Hematopoietic multipotent progenitor cell treated with erythropoietin and hydrocortisone succinate and interleukin-3 and kit ligand, for 6 days (in vitro differentiated cells): ENCODE measurements at regions not wholly inside any gene's neighbourhood (a gene's known extent, or its start where the extent isn't known, plus 50 kb on each side); places are given as distances from the start of the nearest gene placed in this dataset.
"Not testable (repeated sequence)": the region's sequence is repeated elsewhere in the genome, so short reads cannot be mapped to it uniquely, and the experiment has no call there.

Experiments
- DNase-seq: peaks from one replicate; pipeline ENCODE4 v3.0.0-alpha.2; 2015

DNA sequence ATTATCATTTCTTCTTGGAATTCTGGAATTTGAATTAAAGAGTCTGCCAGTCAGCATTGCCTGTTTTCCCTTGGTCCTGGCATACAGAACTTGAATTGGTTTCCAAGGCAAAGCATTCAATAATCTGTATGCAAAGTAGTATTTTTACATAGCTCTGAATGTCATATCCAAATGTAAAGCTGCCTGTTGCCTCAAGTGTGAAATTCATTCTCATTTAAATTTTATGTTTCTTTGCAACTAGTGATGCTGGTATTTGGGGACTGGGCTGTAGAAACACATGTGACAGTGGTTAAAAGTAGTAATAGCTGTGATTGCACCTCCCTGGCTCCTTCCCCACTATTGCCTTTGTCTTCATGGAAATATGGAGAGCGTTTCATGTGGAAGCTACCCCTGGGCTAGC lies 743.9 kb upstream of the GOLIM4 start:
- DNase-seq, result no peak

DNA sequence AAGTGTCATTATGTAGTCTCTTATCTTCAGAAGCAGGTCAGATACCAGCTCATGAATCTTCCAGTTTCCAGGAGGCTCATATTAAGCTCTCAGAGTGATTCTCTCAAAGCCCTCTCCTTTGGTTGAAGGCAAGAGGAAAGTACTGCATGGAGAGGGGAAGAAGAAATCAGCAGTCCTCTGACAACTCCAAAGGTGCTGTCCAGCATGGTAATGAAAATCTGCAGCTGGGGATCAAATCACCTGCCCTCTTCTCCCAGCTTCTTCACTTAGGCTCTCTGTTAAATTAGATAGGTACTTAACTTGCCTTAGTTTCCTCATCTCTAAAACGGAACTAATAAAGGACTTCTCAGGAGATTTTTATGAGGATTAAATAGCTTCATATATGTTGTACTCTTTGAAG lies 738.8 kb upstream of the GOLIM4 start:
- DNase-seq, result no peak

DNA sequence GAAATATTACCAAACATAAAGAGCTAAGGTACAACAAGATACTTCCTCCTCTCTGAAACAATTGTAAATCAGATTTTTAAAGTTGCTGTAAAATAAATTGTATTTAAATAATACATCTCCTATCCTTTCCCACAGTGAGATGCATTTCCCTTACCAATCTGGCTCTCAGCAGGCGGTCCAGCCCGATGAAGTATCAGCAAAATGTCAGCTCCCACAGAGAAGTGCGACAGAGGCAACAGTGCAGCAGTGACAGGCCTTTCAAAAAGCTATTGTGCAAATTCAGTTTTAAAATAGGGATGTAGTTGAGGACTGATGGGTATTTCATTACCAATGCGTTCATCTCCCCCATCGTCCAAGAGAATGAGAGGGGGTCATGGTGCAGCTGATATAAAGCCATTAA lies 733.2 kb upstream of the GOLIM4 start:
- DNase-seq, result no peak

DNA sequence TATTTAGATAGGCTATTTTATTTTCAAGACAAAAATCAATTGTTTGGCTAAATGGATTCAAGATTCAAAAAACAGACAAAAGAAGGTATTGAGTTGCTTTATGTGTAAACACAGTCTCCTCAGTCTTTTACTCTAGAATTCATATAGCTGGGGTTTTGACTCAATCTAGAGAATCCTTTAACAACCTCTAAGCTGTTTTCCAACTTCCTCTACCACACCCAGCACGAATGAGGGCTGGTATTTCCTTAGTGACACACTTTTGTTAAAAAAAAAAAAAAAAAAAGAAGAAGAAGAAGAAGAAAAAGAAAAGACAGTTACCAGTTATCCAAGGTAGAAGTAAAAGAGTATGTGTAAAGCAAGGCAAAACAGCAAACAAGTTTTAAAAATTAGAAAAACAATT lies 732.8 kb upstream of the GOLIM4 start:
- DNase-seq, result no peak

DNA sequence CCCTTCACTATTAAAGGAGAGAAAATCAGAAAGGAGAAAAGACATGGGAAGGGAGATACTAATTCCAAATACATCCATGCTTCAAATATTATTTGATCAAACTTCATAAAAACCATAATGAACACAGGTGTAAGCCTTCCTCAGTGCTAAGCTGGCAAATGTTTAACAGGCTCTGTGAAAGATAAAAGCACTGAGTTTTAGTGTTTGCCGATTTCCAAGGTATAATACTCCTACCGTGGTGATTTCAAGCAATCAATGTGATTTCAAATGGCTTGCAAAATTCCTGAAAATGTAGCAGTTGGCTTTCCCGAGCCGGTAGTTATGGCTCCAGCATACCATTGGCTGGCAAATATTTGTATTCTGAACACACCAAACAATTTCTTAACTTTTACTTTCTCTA lies 732.3 kb upstream of the GOLIM4 start:
- DNase-seq, result no peak

DNA sequence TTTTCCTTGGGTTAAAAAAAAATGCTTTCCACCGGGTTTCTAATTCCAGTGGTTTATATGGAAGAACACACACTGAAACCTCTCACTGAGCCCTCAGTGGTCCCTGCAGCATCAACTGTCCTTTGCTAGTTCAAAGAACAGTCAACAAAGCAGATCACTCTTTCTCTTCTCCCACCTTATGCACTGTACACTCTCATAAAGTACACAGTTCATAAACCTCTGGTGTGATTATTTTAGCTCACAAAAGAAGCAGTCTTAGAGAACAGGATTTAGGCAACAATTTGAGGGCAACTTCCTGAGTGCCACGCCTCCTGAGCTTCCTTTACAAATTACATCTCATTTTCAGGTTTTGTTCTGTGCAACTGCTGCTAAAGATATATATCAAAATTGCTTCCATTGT lies 728.4 kb upstream of the GOLIM4 start:
- DNase-seq, result peak; percentile 8

DNA sequence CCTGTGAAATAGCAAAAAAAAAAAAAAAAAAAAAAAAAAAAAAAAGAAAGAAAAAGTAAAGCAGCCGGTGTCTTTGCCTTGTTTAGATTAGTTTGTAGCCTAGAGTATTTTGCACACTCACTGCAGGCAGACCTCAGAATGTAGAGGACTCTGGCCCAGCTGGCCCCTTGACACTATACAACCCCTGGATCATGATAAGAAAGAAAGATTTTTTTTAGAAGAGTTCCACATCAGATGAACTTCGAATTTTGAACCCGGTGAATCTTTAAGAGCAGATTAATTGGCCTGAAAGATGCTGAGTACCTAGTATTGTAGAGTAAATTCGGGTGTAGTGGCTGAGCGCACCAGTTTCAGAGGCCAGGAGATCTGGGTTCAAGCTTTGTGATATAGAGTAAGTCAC lies 727.7 kb upstream of the GOLIM4 start:
- DNase-seq, result no peak

DNA sequence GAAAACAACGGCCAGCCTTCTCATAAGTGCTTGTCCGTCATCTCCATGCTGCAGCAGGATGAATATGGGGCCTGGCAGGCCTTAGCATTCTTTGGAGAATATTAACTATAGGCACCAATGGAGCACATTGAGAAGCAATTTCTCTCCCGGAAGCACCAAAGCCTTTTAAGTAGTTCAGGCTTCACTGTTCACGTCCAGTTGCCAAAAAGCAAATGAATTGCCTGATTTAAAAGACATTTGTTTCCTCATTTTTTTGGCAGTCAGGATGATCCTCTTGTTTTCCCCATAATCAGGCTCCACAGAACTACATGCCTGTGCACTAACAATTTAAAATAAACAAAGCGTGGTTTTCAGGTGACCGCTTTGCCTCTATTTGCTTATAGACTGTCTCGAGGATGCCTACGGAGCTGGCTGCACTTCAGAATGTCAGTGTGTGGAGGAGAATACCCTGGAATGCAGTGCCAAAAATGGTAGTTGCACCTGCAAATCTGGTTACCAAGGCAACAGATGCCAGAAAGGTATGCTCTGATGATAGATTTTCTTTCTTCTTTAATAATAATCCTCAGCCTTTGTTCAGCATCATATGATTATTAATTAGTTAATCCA lies 725.2 kb upstream of the GOLIM4 start:
- no peak for DNase-seq

DNA sequence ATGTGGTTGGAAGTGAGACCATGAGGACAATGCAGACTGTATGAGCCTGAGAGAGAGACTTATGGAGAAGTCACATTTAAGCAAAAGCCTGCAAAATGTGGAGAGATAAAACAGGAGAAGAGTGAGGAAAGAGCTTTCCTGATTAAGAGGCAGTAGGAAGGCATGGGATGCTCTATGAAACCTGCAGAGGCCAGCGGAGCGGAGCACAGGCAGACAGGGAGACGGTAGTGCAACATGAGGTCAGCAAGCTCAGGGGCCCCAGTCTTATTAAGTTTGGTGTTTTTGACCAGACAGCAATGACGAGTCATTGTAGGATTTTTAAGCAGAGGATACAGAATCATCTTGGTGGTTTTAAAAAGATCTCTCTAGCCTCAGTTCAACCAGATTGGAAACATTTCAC lies 721.5 kb upstream of the GOLIM4 start:
- no peak for DNase-seq

DNA sequence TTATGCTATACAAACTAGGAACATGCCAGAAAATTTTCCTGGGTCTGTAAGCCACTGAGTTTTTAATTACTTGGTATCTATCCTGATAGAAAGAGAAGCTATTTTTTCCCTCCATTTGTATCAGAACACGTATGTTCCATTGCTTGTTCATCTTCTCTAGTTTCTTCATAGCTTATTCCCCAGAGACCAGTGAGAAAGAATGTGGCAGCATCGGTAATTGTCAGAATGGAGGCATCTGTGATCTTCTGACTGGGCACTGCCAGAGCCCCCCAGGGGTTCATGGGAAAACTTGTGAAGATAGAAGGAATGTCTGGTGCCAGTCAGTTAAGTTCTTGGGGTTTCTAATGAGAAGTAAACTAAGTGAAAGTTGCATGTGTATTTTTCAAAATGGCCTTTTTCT lies 720.2 kb upstream of the GOLIM4 start:
- DNase-seq, result no peak

DNA sequence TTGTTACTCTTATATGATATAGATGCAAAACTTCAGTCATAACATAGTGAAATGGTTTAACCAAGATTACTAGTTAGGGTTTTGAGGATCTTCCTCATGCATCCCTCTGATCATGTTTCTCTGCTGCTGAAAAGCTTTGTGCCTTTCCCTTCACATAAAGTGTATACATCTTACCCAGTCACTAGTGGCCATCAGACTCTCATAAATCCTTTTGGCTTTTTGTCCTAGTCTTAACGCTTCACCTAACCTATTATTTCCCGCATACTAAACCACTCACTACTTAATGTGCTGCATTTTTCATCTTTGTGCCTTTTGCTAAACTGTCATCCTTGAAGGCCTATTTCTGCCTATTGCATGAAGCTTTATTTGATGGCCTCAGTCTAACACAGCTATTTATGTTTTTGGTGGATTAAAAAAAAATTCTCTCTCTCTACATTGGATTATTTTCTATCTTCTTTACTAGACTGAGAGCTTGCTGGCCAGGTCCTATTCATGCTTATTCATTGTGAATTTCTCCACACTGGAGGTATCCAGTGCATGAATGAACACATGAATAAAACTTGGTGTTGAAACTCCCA lies 717.6 kb upstream of the GOLIM4 start:
- DNase-seq, result no peak

DNA sequence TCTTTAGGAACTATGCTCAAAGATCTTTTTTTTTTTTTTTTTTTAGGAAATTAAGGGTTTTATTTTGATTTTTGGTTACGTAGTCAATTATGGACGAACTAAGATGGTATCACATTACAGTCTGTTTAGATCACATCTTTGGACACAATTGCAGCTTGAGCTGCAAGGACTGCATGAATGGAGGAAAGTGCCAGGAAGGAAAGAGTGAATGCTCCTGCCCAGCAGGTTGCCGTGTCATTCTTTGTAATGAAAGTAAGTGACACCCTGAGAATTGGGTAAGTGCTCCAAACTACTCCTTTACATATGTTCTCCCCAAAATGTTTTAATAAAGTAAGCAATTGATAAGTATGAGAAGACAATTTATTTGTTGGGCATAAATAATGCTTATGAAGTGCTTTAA lies 716.5 kb upstream of the GOLIM4 start:
- no peak for DNase-seq

DNA sequence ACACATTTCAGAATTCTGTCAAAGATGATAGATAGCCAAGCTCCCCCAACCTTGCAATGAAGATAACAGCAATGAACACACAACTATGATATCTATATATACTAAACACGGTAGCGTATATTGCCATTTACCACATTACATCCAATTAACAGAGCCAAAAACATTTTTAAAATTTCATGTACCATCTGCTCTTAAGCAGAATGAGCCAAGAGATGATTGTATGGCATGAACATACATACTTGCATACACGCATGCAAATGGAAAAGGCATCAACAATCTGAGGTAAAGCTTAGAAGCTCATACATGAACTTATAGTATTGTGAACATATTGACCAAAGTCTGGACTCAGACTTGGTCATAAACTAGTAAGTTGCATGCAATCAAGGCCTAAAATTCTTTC lies 712.9 kb upstream of the GOLIM4 start:
- no peak for DNase-seq

DNA sequence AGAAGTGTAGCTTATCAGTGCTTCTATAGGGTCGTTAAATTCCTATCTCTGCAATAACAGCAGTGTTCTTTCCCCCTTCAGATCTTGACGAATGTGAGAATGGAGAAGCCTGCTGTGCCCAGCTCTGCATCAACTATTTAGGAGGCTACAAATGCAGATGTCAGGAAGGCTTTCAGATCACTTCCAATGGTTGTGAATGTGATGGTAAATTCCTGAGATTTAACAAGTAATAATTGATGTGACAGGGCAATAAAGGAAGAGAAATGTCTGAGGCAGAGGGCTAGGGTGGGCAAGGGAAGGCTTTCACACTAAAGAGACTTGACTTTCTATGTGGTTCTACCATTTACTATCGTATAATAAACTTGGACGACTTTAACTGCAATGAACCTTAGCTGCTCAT lies 711.7 kb upstream of the GOLIM4 start:
- DNase-seq, result no peak

DNA sequence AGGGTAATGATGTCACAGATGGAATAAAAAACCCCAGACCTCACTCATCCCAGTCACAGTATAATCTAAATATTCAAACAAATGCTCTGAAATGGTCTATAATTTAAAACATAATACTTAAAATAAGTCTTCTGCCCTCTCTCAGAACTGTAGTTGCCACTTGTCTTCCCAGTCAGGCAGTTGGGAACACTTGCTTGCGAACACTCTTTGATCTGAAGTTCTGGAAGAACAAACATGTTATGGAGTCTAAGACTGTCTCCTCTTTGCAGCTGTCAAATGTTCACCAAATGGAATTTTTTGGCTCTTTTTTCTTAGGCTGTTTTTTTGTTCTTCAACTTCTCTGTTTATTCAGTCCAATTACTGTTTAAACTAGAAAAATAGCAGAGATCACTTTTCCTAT lies 711.1 kb upstream of the GOLIM4 start:
- DNase-seq, result no peak

DNA sequence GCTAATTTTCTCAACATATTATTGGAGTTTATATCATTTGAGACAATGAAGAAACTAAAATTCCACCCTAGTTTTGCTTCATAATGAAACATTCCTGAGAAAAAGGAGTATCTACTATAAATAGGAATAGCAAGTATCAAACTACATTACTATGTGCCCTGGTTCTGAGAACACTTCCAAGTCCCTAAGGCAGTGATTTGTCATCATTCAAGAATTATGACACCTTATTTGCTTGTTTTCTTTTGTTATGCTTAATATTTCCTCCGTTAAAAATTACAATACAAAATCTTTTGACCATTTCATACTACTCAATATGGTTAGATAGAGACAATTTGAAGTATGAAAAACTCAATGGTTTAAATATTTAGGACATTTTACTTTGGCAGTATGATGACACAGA lies 707.8 kb upstream of the GOLIM4 start:
- no peak for DNase-seq

DNA sequence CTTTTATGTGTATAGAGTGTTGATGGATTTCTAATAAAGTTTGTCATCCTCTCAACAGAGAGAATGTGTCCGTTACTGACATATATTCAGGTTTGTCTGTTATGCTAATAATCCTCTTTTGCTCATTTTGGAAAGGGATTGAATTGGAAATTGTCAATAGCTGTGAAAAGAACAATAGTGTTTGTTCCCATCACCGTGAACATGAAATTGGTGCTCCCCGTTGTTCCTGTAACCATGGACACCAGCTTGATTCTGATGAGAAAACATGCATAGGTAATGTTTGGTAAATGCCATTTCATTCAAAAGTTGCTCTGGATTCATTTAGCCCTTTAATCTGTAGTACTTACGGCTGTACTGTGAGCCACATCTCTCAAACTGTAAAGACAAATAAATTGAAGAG lies 707.0 kb upstream of the GOLIM4 start:
- DNase-seq, result no peak

DNA sequence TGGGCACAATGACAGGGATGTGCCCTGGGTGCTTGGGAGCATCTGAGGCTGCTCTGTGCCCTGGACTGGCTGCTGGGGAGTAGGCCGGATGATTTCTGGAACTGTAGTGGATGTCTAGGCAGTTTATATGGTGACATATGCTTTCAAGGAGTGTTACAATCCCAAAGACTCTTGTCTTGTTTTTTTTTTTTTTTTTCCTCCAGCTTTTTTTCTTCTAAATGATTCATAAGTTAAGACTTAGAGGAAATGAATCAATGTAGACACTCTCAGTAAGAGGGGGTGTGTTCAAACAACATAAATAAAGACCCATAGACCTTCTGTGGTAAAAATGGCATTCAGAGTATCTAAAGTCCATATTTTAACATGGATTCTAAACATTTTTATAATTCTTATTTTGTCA lies 706.1 kb upstream of the GOLIM4 start:
- no peak for DNase-seq

DNA sequence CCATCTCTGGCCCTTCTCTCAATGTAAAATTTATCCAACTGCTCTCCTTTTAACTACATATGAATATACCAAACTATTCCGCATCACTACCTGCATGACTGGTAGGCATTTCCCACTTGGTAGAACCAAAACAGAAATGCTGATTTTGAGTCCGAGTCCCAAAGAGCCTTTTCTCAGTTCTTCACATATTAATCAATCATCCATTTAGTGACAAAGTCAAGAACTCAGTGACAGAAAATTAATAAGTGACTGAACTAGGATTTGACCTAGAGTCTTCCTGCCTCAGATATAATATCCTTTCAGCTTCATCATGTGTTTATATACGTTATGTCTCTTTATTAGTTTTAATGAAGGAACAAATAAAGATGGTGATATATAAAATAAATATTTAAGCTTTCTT lies 700.6 kb upstream of the GOLIM4 start:
- no peak for DNase-seq

DNA sequence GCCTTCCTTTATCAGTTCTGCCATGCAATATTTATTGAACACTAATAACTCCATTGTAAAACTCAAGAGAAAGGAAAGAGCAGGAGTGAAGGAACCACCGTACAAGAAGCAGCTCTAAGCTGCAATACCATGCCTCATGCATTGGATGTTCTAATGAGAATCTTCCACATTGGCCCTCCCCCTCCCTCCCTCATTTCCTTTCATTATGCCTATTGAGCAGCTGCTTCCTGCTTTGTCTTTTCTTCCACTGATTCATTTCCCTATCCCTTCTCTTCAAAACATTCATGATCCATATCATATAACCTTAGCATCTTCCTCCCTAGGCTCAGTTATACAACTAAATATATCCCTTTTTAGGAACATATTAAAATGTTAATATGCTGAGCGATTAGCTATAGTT lies 698.7 kb upstream of the GOLIM4 start:
- no peak for DNase-seq

DNA sequence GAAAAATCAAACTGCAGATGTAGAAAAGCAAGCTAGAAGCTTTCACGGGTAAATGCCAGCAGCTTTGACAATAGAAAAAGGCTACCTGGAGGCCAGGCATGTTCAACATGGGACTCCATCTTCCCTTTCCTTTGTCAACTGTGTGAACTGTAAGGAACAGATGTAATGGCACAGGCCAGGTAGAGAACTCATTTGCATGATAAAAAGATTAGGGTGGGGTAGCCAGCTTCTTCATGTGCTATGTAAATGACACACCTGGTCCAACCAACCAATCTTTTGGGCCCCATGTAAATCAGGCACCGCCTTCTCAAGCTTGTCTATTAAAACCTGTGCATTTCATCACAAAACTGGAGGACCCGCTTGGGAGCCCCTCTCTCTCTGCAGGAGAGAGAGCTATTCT lies 686.5 kb upstream of the GOLIM4 start:
- no peak for DNase-seq

DNA sequence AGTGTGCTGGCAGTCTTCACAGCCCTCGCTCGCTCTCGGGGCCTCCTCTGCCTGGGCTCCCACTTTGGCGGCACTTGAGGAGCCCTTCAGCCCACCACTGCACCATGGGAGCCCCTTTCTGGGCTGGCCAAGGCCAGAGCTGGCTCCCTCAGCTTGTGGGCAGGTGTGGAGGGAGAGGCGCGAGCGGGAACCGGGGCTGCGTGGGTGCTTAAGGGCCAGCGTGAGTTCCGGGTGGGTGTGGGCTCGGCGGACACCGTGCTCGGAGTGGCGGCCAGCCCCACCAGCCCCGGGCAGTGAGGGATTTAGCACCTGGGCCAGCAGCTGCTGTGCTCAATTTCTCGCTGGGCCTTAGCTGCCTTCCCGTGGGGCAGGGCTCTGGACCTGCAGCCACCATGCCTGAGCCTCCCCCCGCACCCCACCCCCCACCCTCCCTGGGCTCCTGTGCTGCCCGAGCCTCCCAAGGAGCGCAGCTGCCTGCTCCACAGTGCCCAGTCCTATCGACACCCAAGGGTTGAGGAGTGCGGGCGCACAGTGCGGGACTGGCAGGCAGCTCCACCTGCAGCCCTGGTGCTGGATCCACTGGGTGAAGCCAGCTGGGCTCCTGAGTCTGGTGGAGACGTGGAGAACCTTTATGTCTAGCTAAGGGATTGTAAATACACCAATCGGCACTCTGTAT lies 684.4 kb upstream of the GOLIM4 start:
- DNase-seq, result not testable (repeated sequence)

DNA sequence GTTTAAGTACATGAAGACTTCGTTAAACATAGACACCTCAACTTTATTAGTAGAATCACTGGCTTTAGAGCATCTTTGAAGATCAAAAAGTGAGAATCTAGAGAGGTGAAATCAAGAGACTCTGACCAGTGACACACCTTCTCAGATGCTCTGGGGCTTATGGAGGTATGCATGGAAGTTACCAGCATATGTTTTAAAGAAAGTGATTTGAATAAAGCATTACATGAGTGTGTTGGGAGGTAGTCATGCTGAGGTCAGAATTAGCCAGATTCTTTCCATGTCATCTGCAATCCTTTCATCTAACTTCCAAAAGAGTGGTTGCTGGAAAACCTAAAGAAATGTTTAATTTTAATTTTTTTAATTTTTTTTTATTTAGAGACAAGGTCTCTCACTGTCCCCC lies 658.0 kb upstream of the GOLIM4 start:
- no peak for DNase-seq

DNA sequence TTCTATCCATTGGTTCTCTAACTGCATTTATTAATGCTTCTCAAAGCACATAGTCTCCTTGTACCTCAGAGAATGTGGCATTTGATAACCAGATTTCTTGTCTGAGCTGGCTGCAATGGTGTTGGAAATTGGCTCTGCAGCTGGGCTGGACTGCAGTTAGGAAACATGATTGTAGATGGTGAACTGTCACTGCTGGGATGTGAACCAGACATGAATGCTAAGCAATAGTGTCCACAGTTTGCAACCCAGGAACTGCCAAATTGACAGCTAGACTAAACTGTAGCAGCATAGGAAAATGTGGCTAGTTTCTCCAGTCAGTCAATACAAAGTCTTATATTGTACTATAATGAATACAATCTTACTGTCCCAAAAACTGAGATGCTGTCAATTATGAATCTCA lies 656.6 kb upstream of the GOLIM4 start:
- DNase-seq, result no peak

DNA sequence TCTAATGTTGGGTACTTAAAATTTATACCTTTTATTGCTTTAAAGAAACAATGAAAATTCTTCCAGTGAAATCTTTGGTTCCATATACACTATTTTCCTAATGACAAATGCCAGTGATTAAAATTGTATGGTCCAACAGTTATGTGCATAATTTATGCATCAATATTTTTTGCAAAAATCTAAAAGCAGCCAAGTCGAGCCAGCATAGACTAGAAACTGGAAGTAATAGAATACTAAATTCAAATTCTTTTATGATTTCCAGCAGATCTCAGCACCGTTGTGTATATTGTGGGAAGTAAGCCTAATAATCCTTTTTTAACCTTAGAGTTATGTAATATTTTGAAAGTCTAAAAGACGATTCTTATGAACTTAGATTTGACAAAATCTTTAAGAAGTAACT lies 652.0 kb upstream of the GOLIM4 start:
- no peak for DNase-seq
